VCaP (cell line): ENCODE measurements at regions not wholly inside any gene's neighbourhood (a gene's known extent, or its start where the extent isn't known, plus 50 kb on each side); places are given as distances from the start of the nearest gene placed in this dataset.
A peak's percentile ranks its signal among the peaks of the same experiment; 100 is the strongest.

Source experiments
- H3K27ac ChIP-seq: fragments of 450-650 bp; 2 replicates; pipeline ENCODE4 v1.5.1; 2017
- CTCF ChIP-seq: fragments of 450-650 bp; conservative IDR thresholded peaks from 2 replicates; pipeline ENCODE4 v1.5.1; 2017; ENCODE audit warnings: mild to moderate bottlenecking, moderate library complexity

- TF ChIP-seq CTCF = no peak
- no peak overlapping the region for H3K27ac ChIP-seq
Observed at GRCh38 chr2:19027626-19028025, 330.8 kb downstream of the OSR1 start.

- no peak for TF ChIP-seq CTCF
Observed at GRCh38 chr2:19026261-19026660, 332.2 kb downstream of the OSR1 start.

GRCh38 chr2:19022334-19022733 lies 336.1 kb downstream of the OSR1 start:
- TF ChIP-seq CTCF = no peak
- H3K27ac ChIP-seq = no peak overlapping the region

More at GRCh38 chr2:19026261-19026660, 332.2 kb downstream of the OSR1 start:
- no peak overlapping the region for H3K27ac ChIP-seq

GRCh38 chr2:19021721-19022120 lies 336.7 kb downstream of the OSR1 start:
- H3K27ac ChIP-seq = no peak overlapping the region
- TF ChIP-seq CTCF = no peak

- no peak for TF ChIP-seq CTCF
- H3K27ac ChIP-seq = no peak overlapping the region
Observed at GRCh38 chr2:19021100-19021476, 337.3 kb downstream of the OSR1 start.

GRCh38 chr2:19020144-19021099 lies 338.0 kb downstream of the OSR1 start:
- no peak for TF ChIP-seq CTCF
- H3K27ac ChIP-seq = no peak overlapping the region

GRCh38 chr2:19009510-19009909 lies 348.9 kb downstream of the OSR1 start:
- peak overlapping the region; percentile 83 for H3K27ac ChIP-seq
- TF ChIP-seq CTCF = no peak
